ENCODE measurements at regions not wholly inside any gene's neighbourhood (a gene's known extent, or its start where the extent isn't known, plus 50 kb on each side); places are given as distances from the start of the nearest gene placed in this dataset.

DNA sequence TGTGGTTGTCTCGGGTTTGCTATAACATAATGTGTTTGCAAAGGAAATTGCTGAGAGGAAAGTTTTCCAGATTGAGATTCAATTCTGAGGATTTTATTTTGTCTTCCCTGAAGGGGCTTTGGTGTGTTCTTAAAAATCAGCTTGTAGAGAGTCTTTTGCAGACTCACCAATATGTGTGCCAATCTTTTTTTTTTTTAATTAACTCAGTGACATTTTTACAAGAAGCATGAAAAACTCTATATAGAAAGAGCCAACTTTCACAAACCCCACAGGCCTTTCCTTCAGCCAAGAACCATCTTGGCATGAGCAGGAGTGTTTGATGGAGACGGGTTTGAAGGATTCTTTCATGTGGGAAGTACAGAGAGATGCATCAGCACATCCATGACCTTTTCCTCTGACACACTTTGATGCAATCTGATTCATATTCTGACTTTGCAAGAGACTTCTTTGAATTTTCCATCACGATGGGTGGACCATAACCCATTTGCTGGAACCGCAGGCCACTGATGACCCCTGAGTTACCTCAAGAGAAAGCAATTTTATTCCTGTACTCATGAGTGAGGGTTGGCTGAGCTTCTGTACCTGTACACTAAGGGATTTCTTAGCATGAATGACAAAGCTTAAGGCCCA is 892.6 kb downstream of the XPNPEP1 start:
- TF ChIP-seq, protein P1, sequence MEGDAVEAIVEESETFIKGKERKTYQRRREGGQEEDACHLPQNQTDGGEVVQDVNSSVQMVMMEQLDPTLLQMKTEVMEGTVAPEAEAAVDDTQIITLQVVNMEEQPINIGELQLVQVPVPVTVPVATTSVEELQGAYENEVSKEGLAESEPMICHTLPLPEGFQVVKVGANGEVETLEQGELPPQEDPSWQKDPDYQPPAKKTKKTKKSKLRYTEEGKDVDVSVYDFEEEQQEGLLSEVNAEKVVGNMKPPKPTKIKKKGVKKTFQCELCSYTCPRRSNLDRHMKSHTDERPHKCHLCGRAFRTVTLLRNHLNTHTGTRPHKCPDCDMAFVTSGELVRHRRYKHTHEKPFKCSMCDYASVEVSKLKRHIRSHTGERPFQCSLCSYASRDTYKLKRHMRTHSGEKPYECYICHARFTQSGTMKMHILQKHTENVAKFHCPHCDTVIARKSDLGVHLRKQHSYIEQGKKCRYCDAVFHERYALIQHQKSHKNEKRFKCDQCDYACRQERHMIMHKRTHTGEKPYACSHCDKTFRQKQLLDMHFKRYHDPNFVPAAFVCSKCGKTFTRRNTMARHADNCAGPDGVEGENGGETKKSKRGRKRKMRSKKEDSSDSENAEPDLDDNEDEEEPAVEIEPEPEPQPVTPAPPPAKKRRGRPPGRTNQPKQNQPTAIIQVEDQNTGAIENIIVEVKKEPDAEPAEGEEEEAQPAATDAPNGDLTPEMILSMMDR (IDR thresholded peaks at IDR 0.05; ENCODE audit: low read length) = no peak
- TF ChIP-seq EZH2 (IDR thresholded peaks at IDR 0.05; ENCODE audit: borderline replicate concordance, low read length) = no peak

Measured in OCI-LY1 (cell line).